Smooth muscle cell (in vitro differentiated cells): ENCODE measurements at regions not wholly inside any gene's neighbourhood (a gene's known extent, or its start where the extent isn't known, plus 50 kb on each side); places are given as distances from the start of the nearest gene placed in this dataset.

ENCODE experiments used
- DNase-seq: peaks from one replicate; lab custom pipeline; 2025; ENCODE audit not compliant: unreplicated experiment; lab: John Stamatoyannopoulos, UW
- H2AFZ ChIP-seq: fragments of 200-600 bp; sonication (generic); 2 replicates; pipeline ENCODE4 v1.6.0; 2016; ENCODE audit warnings: antibody characterized with exemption, low read depth, mild to moderate bottlenecking
- H3F3A ChIP-seq: fragments of 200-600 bp; sonication (generic); 2 replicates; pipeline ENCODE4 v1.6.0; 2017; ENCODE audit warnings: antibody characterized with exemption, low read depth
- H3K27ac ChIP-seq: fragments of 200-600 bp; sonication (generic); 2 replicates; pipeline ENCODE4 v1.5.1; 2016; ENCODE audit warnings: low read depth, mild to moderate bottlenecking
- H3K27me3 ChIP-seq: fragments of 200-600 bp; sonication (generic); 2 replicates; pipeline ENCODE4 v1.6.1; 2016; ENCODE audit warnings: low read depth, mild to moderate bottlenecking
- H3K36me3 ChIP-seq: fragments of 200-600 bp; sonication (generic); 2 replicates; pipeline ENCODE4 v1.5.1; 2016; ENCODE audit warnings: low read depth
- H3K4me1 ChIP-seq: fragments of 200-600 bp; sonication (generic); 2 replicates; pipeline ENCODE4 v1.5.1; 2016; ENCODE audit warnings: low read depth
- H3K4me2 ChIP-seq: fragments of 200-600 bp; sonication (generic); 2 replicates; pipeline ENCODE4 v1.6.0; 2016; ENCODE audit warnings: mild to moderate bottlenecking
- H3K4me3 ChIP-seq: fragments of 200-600 bp; sonication (generic); 2 replicates; pipeline ENCODE4 v1.5.1; 2016; ENCODE audit warnings: mild to moderate bottlenecking
- H3K79me2 ChIP-seq: fragments of 200-600 bp; sonication (generic); 2 replicates; pipeline ENCODE4 v1.6.0; 2016; ENCODE audit warnings: low read depth, mild to moderate bottlenecking
- H3K9ac ChIP-seq: fragments of 200-600 bp; sonication (generic); 2 replicates; pipeline ENCODE4 v1.6.0; 2016; ENCODE audit warnings: low read depth
- H3K9me3 ChIP-seq: fragments of 200-600 bp; sonication (generic); replicated peaks from 2 replicates; pipeline ENCODE4 v1.5.1; 2016; ENCODE audit warnings: low read depth
- H4K20me1 ChIP-seq: fragments of 200-600 bp; sonication (generic); 2 replicates; pipeline ENCODE4 v1.6.0; 2016; ENCODE audit warnings: low read depth
- CTCF ChIP-seq: fragments of 200-600 bp; sonication (generic); IDR thresholded peaks from 2 replicates; pipeline ENCODE4 v1.5.1; 2017; ENCODE audit warnings: borderline replicate concordance, mild to moderate bottlenecking, antibody characterized with exemption; ENCODE audit not compliant: insufficient read depth, poor library complexity, severe bottlenecking
- WGBS: methylation state at CpG from one replicate; pipeline ENCODE4 v1.1.7; 2016; ENCODE audit warnings: low lambda C conversion rate; 5-methylcytosine and 5-hydroxymethylcytosine counted together

GRCh38 chr5:103340717-103341388 lies 82.3 kb downstream of the MACIR start:
- no peak for TF ChIP-seq CTCF
- H3K27me3 ChIP-seq, result no peaks in the 10 kb centered on the region
- no peaks in the 10 kb centered on the region for H3F3A ChIP-seq
- 25% methylated on average over 5 of the region's 5 CpGs for WGBS
- H3K4me1 ChIP-seq, result peaks cover under 1% of the 10 kb centered on the region
- no peaks in the 10 kb centered on the region for H4K20me1 ChIP-seq
- DNase-seq, result no peak
- no peaks in the 10 kb centered on the region for H3K79me2 ChIP-seq
- no peaks in the 10 kb centered on the region for H3K36me3 ChIP-seq
- H3K27ac ChIP-seq, result peak overlapping the region; percentile 75
- H3K4me2 ChIP-seq, result peak overlapping the region; percentile 81
- H3K9ac ChIP-seq, result no peak overlapping the region
- peaks cover 3% of the 10 kb centered on the region for H3K9me3 ChIP-seq
- H2AFZ ChIP-seq, result peak overlapping the region; percentile 85
- H3K4me3 ChIP-seq, result peak overlapping the region; percentile 9

GRCh38 chr5:103340132-103340531 lies 81.6 kb downstream of the MACIR start:
- DNase-seq, result no peak
- H3K27me3 ChIP-seq, result no peaks in the 10 kb centered on the region
- no peak overlapping the region for H3K4me2 ChIP-seq
- H3K36me3 ChIP-seq, result no peaks in the 10 kb centered on the region
- TF ChIP-seq CTCF, result no peak
- no peaks in the 10 kb centered on the region for H3K4me1 ChIP-seq
- H3F3A ChIP-seq, result no peaks in the 10 kb centered on the region
- no peak overlapping the region for H3K4me3 ChIP-seq
- H4K20me1 ChIP-seq, result no peaks in the 10 kb centered on the region
- H3K27ac ChIP-seq, result peak overlapping the region; percentile 75
- WGBS, result 95% methylated on average over 2 of the region's 2 CpGs
- peaks cover 3% of the 10 kb centered on the region for H3K9me3 ChIP-seq
- H3K79me2 ChIP-seq, result no peaks in the 10 kb centered on the region
- H3K9ac ChIP-seq, result no peak overlapping the region
- peak overlapping the region; percentile 85 for H2AFZ ChIP-seq

GRCh38 chr5:103336941-103337340 lies 78.4 kb downstream of the MACIR start:
- Histone ChIP-seq H3K27me3 (no peaks in the 10 kb centered on the region), H3K9ac (no peak overlapping the region), H4K20me1 (no peaks in the 10 kb centered on the region), H3F3A (no peaks in the 10 kb centered on the region), H3K4me1 (no peaks in the 10 kb centered on the region), H3K4me3 (no peak overlapping the region), H3K79me2 (no peaks in the 10 kb centered on the region), H3K27ac (no peak overlapping the region), H2AFZ (no peak overlapping the region), H3K9me3 (peaks cover 2% of the 10 kb centered on the region), H3K4me2 (no peak overlapping the region), H3K36me3 (no peaks in the 10 kb centered on the region)
- no peak for TF ChIP-seq CTCF
- 74% methylated on average over 2 of the region's 2 CpGs for WGBS
- no peak for DNase-seq

GRCh38 chr5:103333376-103333775 lies 74.8 kb downstream of the MACIR start:
- Histone ChIP-seq H3K9ac (no peak overlapping the region), H3K4me3 (no peak overlapping the region), H3K9me3 (no peaks in the 10 kb centered on the region), H3K27me3 (no peaks in the 10 kb centered on the region), H3K27ac (no peak overlapping the region), H3K4me1 (no peaks in the 10 kb centered on the region), H3K79me2 (no peaks in the 10 kb centered on the region), H2AFZ (peak overlapping the region; percentile 21), H4K20me1 (no peaks in the 10 kb centered on the region), H3K4me2 (no peak overlapping the region), H3K36me3 (no peaks in the 10 kb centered on the region), H3F3A (no peaks in the 10 kb centered on the region)
- TF ChIP-seq CTCF, result no peak
- WGBS, result 49% methylated on average over 2 of the region's 2 CpGs
- no peak for DNase-seq
